Motor neuron (in vitro differentiated cells): ENCODE measurements at regions not wholly inside any gene's neighbourhood (a gene's known extent, or its start where the extent isn't known, plus 50 kb on each side); places are given as distances from the start of the nearest gene placed in this dataset.

ENCODE experiments used
- ATAC-seq, 8 experiments: fragments of 200-7000 bp; cut with Tn5 transposase; replicated peaks in 6 of 8; 2 replicates each; pipeline ENCODE4 v1.8.0; 2021; ENCODE audit warnings: mild to moderate bottlenecking in 8 of 8, moderate library complexity in 8 of 8
- H3K27ac ChIP-seq, 2 donors: fragments of 250-450 bp; sonication (Bioruptor Pico); 2 replicates each; pipeline ENCODE4 v1.9.0; 2021; ENCODE audit warnings: antibody characterized with exemption in 2 of 2, mild to moderate bottlenecking in 2 of 2, moderate library complexity in 1 of 2
- H3K4me1 ChIP-seq, 2 donors: fragments of 250-450 bp; sonication (Bioruptor Pico); replicated peaks in 1 of 2; 2 replicates each; pipeline ENCODE4 v1.6.1; 2021; ENCODE audit warnings: antibody characterized with exemption in 2 of 2, mild to moderate bottlenecking in 2 of 2, moderate library complexity in 1 of 2
- H3K4me3 ChIP-seq, 5 donors: fragments of 250-450 bp; sonication (Bioruptor Pico); 2 replicates each; pipeline ENCODE4 v1.9.0; 2021; ENCODE audit warnings: antibody characterized with exemption in 5 of 5, mild to moderate bottlenecking in 5 of 5, moderate library complexity in 4 of 5
- WGBS, 10 experiments: fragments of 450-650 bp; shearing (Covaris generic); methylation state at CpG; one replicate each; pipeline ENCODE4 v1.0.0; 2022; 5-methylcytosine and 5-hydroxymethylcytosine counted together
- in situ Hi-C, 9 experiments: fragments of 400-800 bp; cut with MboI; loops; one replicate each; pipeline ENCODE4 v1.15.0; 2021; ENCODE audit warnings: low sequenced_read_pairs in 9 of 9, low pct_unique_long_range_greater_than_20kb in 2 of 9; ENCODE audit not compliant: unreplicated experiment in 9 of 9

DNA sequence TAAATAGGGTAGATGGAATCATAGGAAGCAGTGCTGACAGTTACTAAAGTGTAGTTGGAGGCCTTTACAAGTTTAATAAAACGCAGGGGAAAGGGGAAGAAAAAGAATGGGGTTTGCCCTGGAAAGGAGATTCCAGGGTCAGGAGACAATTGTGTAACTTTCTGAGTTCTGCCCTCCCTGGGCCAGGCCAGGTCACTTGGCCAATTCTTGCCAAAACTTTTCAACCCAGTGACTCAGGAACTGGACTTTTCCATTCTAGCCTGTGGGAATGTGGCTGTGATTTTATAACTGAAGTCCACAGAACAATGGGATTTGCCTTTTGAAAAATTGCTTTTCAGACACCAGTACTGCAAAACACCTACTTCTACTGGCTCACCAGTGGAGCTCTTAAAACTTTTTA is 289.8 kb upstream of the ANKRD55 start:
- ATAC-seq: peak in 2 of 8 experiments; percentile 40 to 56
- WGBS, 10 experiments: 0 to 71% (median 40%) methylated on average over 1 of the region's 1 CpG; no CpG with 5 or more reads in 4 of the 10 experiments

GRCh38 chr5:56522169-56522568 is 289.0 kb upstream of the ANKRD55 start:
- in situ Hi-C loops: no loop called here
- WGBS, 10 experiments: 35 to 100% (median 71%) methylated on average over 1 to 5 of the region's 5 CpGs; no CpG with 5 or more reads in 1 of the 10 experiments
- no peak for ATAC-seq
- H3K4me3 ChIP-seq: no peak overlapping the region
- H3K27ac ChIP-seq: no peak overlapping the region
- peaks cover 0 to 2% of the 10 kb centered on the region in 2 donors for H3K4me1 ChIP-seq

More for the DNA sequence above, 289.8 kb upstream of the ANKRD55 start:
- H3K4me3 ChIP-seq: no peak overlapping the region
- no peaks in the 10 kb centered on the region for H3K4me1 ChIP-seq
- no peak overlapping the region for H3K27ac ChIP-seq
- in situ Hi-C loops: no loop called here

DNA sequence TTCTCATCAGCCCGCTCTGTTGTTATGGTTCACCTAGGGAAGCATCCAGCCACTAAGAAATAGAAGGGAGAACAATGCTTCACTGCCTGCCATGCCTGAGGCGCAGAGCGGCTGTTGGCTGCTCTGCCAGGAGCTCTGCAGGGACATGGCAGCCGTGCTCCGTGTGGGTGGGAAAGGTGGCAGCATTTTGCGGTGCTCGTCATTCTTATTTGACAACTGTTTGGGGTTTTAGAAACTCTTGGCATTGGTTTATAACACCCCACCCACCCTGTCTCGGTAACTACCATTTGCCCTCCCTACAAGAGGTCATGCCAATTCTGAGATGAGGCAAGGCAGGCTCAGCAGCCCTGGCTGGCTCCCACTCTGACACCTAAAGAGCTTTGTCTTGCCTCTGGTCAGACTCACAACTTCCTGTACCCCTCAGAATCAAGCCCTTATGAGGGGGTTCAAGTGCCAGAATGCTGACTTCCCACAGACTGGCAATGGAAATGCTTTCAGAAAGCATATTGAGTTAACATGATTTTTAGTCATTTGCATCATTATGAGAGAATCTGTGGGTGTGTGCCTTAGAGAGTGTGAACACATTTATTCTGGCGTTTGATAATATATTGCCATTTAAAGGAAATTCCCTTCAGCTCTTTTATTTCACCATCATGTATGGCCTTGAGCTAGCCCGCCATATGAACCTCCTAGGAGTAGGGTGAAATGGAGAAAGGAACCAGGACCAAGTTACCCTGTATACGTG is 288.0 kb upstream of the ANKRD55 start:
- peak in 2 of 8 experiments; percentile 29 to 45 for ATAC-seq
- in situ Hi-C loops: no loop called here
- 34 to 100% (median 96%) methylated on average over 2 to 8 of the region's 11 CpGs; no CpG with 5 or more reads in 1 of the 10 experiments for WGBS, 10 experiments
- Histone ChIP-seq H3K4me1 (peaks cover 0 to 8% of the 10 kb centered on the region in 2 donors), H3K27ac (no peak overlapping the region), H3K4me3 (no peak overlapping the region)

- Histone ChIP-seq H3K4me3 (no peak overlapping the region), H3K4me1 (peaks cover 0 to 8% of the 10 kb centered on the region in 2 donors), H3K27ac (no peak overlapping the region)
- whole genome bisulfite sequencing, 10 experiments: 0 to 100% (median 48%) methylated on average over 1 to 3 of the region's 4 CpGs; no CpG with 5 or more reads in 2 of the 10 experiments
- peak in 1 of 8 experiments; percentile 33 for ATAC-seq
- in situ Hi-C loops: no loop called here
Observed at GRCh38 chr5:56518820-56519219, 285.7 kb upstream of the ANKRD55 start.

- in situ Hi-C loops: no loop called here
- Histone ChIP-seq H3K27ac (no peak overlapping the region), H3K4me3 (no peak overlapping the region), H3K4me1 (peaks cover 0 to 13% of the 10 kb centered on the region in 2 donors)
- 0 to 100% (median 67%) methylated on average over 1 to 2 of the region's 2 CpGs; no CpG with 5 or more reads in 4 of the 10 experiments for WGBS, 10 experiments
- ATAC-seq: peak in 2 of 8 experiments; percentile 15 to 77
Observed at GRCh38 chr5:56517011-56517416, 283.9 kb upstream of the ANKRD55 start.

DNA sequence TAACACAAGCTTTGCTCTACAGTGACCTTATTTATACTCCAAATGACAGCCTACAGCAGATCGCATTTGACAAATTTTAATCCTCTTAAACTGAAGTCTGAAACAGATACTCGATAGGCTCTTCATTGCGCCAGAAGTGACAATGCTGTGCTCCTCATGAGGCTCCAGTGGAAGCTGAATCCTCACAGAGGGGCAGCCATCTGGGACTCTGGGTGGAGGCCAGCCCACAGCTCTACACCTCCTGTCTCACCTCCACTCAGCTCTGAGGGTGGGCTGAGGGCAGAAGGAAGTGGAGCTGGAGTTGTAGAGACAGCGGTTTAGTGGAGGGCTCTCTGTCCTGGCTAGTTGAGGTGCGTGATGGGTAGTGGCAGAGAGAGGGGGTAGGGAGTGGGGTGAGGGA is 283.3 kb upstream of the ANKRD55 start:
- H3K4me3 ChIP-seq: no peak overlapping the region
- WGBS, 10 experiments: 70 to 100% (median 96%) methylated on average over 1 to 5 of the region's 5 CpGs; no CpG with 5 or more reads in 4 of the 10 experiments
- peaks cover 0 to 13% of the 10 kb centered on the region in 2 donors for H3K4me1 ChIP-seq
- H3K27ac ChIP-seq: no peak overlapping the region
- ATAC-seq: peak in 1 of 8 experiments; percentile 8
- in situ Hi-C loops: no loop called here

DNA sequence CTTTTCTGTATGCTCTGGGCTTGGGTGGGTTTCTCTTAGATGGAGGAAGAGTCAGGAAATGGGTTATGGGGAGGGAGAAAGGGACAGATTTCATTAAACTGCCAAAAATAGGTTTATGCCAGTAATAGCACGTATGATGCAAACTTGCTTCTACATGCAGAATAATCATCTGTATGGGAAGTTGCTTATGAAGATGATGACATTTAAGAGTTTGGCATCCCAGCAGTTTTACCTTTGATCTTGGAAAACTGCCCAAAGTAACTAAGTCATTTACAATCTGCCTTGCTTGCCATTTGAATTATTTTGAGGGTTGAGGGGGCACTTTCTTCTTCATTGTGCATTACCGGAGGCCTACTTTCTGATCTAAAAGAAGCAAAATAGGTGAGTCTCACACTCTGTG is 282.9 kb upstream of the ANKRD55 start:
- no peak overlapping the region for H3K27ac ChIP-seq
- H3K4me3 ChIP-seq: no peak overlapping the region
- in situ Hi-C loops: no loop called here
- 75 to 100% (median 86%) methylated on average over 1 to 2 of the region's 2 CpGs; no CpG with 5 or more reads in 2 of the 10 experiments for WGBS, 10 experiments
- ATAC-seq: no peak
- H3K4me1 ChIP-seq: peaks cover 0 to 13% of the 10 kb centered on the region in 2 donors

GRCh38 chr5:56515011-56515410 is 281.9 kb upstream of the ANKRD55 start:
- H3K4me3 ChIP-seq: no peak overlapping the region
- no peak for ATAC-seq
- no peak overlapping the region for H3K27ac ChIP-seq
- H3K4me1 ChIP-seq: peaks cover 0 to 13% of the 10 kb centered on the region in 2 donors
- in situ Hi-C loops: no loop called here
- WGBS, 10 experiments: 0 to 100% (median 20%) methylated on average over 1 to 4 of the region's 8 CpGs; no CpG with 5 or more reads in 5 of the 10 experiments

GRCh38 chr5:56514245-56514644 is 281.1 kb upstream of the ANKRD55 start:
- Histone ChIP-seq H3K4me1 (peaks cover 0 to 13% of the 10 kb centered on the region in 2 donors), H3K27ac (no peak overlapping the region), H3K4me3 (no peak overlapping the region)
- peak in 3 of 8 experiments; percentile 36 to 50 (median 50) for ATAC-seq
- in situ Hi-C loops: no loop called here
- WGBS, 10 experiments: 47 to 100% (median 67%) methylated on average over 1 to 3 of the region's 4 CpGs; no CpG with 5 or more reads in 3 of the 10 experiments

GRCh38 chr5:56513141-56513540 is 280.0 kb upstream of the ANKRD55 start:
- 0% methylated on average over 1 of the region's 1 CpG; no CpG with 5 or more reads in 9 of the 10 experiments for WGBS, 10 experiments
- Histone ChIP-seq H3K4me3 (no peak overlapping the region), H3K27ac (no peak overlapping the region), H3K4me1 (peaks cover 0 to 13% of the 10 kb centered on the region in 2 donors)
- in situ Hi-C loops: no loop called here
- no peak for ATAC-seq

GRCh38 chr5:56512313-56512996 is 279.3 kb upstream of the ANKRD55 start:
- WGBS, 10 experiments: 40 to 100% (median 77%) methylated on average over 1 to 6 of the region's 6 CpGs; no CpG with 5 or more reads in 1 of the 10 experiments
- H3K4me1 ChIP-seq: peaks cover 0 to 13% of the 10 kb centered on the region in 2 donors
- ATAC-seq: peak in 6 of 8 experiments; percentile 45 to 86 (median 70)
- in situ Hi-C loops: no loop called here
- H3K4me3 ChIP-seq: no peak overlapping the region
- H3K27ac ChIP-seq: no peak overlapping the region

GRCh38 chr5:56511326-56511841 is 278.3 kb upstream of the ANKRD55 start:
- no peak for ATAC-seq
- in situ Hi-C loops: no loop called here
- 0 to 100% (median 83%) methylated on average over 1 to 2 of the region's 2 CpGs; no CpG with 5 or more reads in 1 of the 10 experiments for WGBS, 10 experiments

DNA sequence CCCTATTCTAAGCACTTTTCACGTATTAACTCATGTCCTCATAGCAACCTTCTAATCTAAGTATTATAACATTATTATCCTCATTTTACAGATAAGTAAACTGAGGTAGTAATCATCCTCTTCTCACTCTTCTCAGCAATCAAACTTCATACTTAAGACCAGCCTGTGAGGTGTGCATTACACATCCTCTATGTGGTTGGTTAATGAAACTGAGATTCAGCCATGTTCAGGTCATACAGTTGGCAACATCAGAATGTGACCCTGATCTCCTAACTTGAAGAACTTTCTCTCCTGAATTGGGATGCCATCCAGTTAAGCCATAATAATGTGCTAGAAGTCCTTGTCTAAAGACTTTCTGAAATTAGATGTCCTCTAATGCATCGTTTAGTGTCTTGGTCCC is 275.1 kb upstream of the ANKRD55 start:
- peaks cover 0 to 5% of the 10 kb centered on the region in 2 donors for H3K4me1 ChIP-seq
- H3K4me3 ChIP-seq: no peak overlapping the region
- WGBS, 10 experiments: 38 to 100% (median 92%) methylated on average over 1 to 2 of the region's 2 CpGs; no CpG with 5 or more reads in 1 of the 10 experiments
- in situ Hi-C loops: no loop called here
- H3K27ac ChIP-seq: no peak overlapping the region
- no peak for ATAC-seq

More at GRCh38 chr5:56511326-56511841, 278.3 kb upstream of the ANKRD55 start:
- Histone ChIP-seq H3K4me1 (peaks cover 0 to 5% of the 10 kb centered on the region in 2 donors), H3K27ac (no peak overlapping the region), H3K4me3 (no peak overlapping the region)
